Neural progenitor cell (in vitro differentiated cells): ENCODE measurements at regions not wholly inside any gene's neighbourhood (a gene's known extent, or its start where the extent isn't known, plus 50 kb on each side); places are given as distances from the start of the nearest gene placed in this dataset.
"Not testable (repeated sequence)": the region's sequence is repeated elsewhere in the genome, so short reads cannot be mapped to it uniquely, and the experiment has no call there.

ENCODE experiments used
- DNase-seq: peaks from one replicate; pipeline ENCODE4 v3.0.0-alpha.2; 2016; ENCODE audit warnings: low spot score
- H2AFZ ChIP-seq: fragments of 200-600 bp; sonication (generic); replicated peaks from 2 replicates; pipeline ENCODE4 v1.6.1; 2016; ENCODE audit warnings: antibody characterized with exemption
- H3F3A ChIP-seq: fragments of 200-600 bp; sonication (generic); 2 replicates; pipeline ENCODE4 v1.6.1; 2016; ENCODE audit warnings: antibody characterized with exemption, low read depth
- H3K27ac ChIP-seq: fragments of 200-600 bp; sonication (generic); 2 replicates; pipeline ENCODE4 v1.5.1; 2016; ENCODE audit warnings: mild to moderate bottlenecking
- H3K27me3 ChIP-seq: fragments of 200-600 bp; sonication (generic); 2 replicates; pipeline ENCODE4 v1.6.1; 2016; ENCODE audit warnings: mild to moderate bottlenecking, moderate library complexity
- H3K36me3 ChIP-seq: fragments of 200-600 bp; sonication (generic); 2 replicates; pipeline ENCODE4 v1.5.1; 2016
- H3K4me1 ChIP-seq: fragments of 200-600 bp; sonication (generic); 2 replicates; pipeline ENCODE4 v1.6.1; 2016; ENCODE audit warnings: mixed run types
- H3K4me2 ChIP-seq: fragments of 200-600 bp; sonication (generic); 2 replicates; pipeline ENCODE4 v1.6.1; 2016
- H3K4me3 ChIP-seq: fragments of 200-600 bp; sonication (generic); 2 replicates; pipeline ENCODE4 v1.5.1; 2016
- H3K79me2 ChIP-seq: fragments of 200-600 bp; sonication (generic); 2 replicates; pipeline ENCODE4 v1.6.1; 2016; ENCODE audit warnings: low read depth
- H3K9ac ChIP-seq: fragments of 200-600 bp; sonication (generic); 2 replicates; pipeline ENCODE4 v1.6.1; 2016
- H3K9me3 ChIP-seq: fragments of 200-600 bp; sonication (generic); 2 replicates; pipeline ENCODE4 v1.5.1; 2016; ENCODE audit warnings: low read depth
- H4K20me1 ChIP-seq: fragments of 200-600 bp; sonication (generic); 2 replicates; pipeline ENCODE4 v1.6.1; 2016; ENCODE audit warnings: low read depth
- H3K27ac Mint-ChIP-seq: 3 replicates; pipeline ENCODE4 v1.8.0; 2021; ENCODE audit warnings: mixed read lengths
- H3K27me3 Mint-ChIP-seq: 2 replicates; pipeline ENCODE4 v1.8.0; 2022; ENCODE audit warnings: low read depth, mild to moderate bottlenecking, inconsistent platforms, moderate library complexity, mixed read lengths; ENCODE audit not compliant: insufficient read depth
- H3K36me3 Mint-ChIP-seq: 3 replicates; pipeline ENCODE4 v1.8.0; 2021; ENCODE audit warnings: mixed read lengths
- H3K4me1 Mint-ChIP-seq: 3 replicates; pipeline ENCODE4 v1.8.0; 2021; ENCODE audit warnings: mixed read lengths
- H3K4me3 Mint-ChIP-seq: 3 replicates; pipeline ENCODE4 v1.8.0; 2021; ENCODE audit warnings: mild to moderate bottlenecking, moderate library complexity, mixed read lengths
- H3K9me3 Mint-ChIP-seq: 3 replicates; pipeline ENCODE4 v1.8.0; 2020; ENCODE audit warnings: mixed read lengths
- CTCF ChIP-seq: fragments of 200-600 bp; sonication (generic); IDR thresholded peaks from 2 replicates; pipeline ENCODE4 v1.5.1; 2017; ENCODE audit warnings: antibody characterized with exemption, mild to moderate bottlenecking
- EZH2 ChIP-seq: fragments of 200-600 bp; sonication (generic); IDR thresholded peaks from 2 replicates; pipeline ENCODE4 v1.6.1; 2017; ENCODE audit warnings: antibody characterized with exemption, mild to moderate bottlenecking, moderate library complexity
- EZH2phosphoT487 ChIP-seq: fragments of 200-600 bp; sonication (generic); IDR thresholded peaks from 2 replicates; pipeline ENCODE4 v1.6.1; 2017; ENCODE audit warnings: antibody characterized with exemption

GRCh38 chr5:104843822-104844221 is 1281.2 kb upstream of the NUDT12 start:
- Histone ChIP-seq H3K79me2 (no peaks in the 10 kb centered on the region), H3K4me3 (no peak overlapping the region), H3K27ac (no peak overlapping the region), H3K4me2 (no peak overlapping the region), H3K27me3 (no peaks in the 10 kb centered on the region), H3K36me3 (no peaks in the 10 kb centered on the region), H3K9ac (no peak overlapping the region), H3K4me1 (no peaks in the 10 kb centered on the region), H3F3A (no peaks in the 10 kb centered on the region), H3K9me3 (no peaks in the 10 kb centered on the region), H2AFZ (no peak overlapping the region), H4K20me1 (no peaks in the 10 kb centered on the region)
- H3K4me1 Mint-ChIP-seq: no peaks in the 10 kb centered on the region
- H3K4me3 Mint-ChIP-seq: no peak overlapping the region
- H3K27ac Mint-ChIP-seq: no peak overlapping the region
- TF ChIP-seq EZH2 (no peak), CTCF (no peak), EZH2phosphoT487 (no peak)
- no peaks in the 10 kb centered on the region for H3K9me3 Mint-ChIP-seq
- H3K36me3 Mint-ChIP-seq: no peaks in the 10 kb centered on the region
- DNase-seq: no peak
- H3K27me3 Mint-ChIP-seq: no peaks in the 10 kb centered on the region

- Histone ChIP-seq H2AFZ (no peak overlapping the region), H3K4me2 (no peak overlapping the region), H3K27ac (no peak overlapping the region), H4K20me1 (no peaks in the 10 kb centered on the region), H3K4me3 (no peak overlapping the region), H3F3A (no peaks in the 10 kb centered on the region), H3K9me3 (no peaks in the 10 kb centered on the region), H3K27me3 (no peaks in the 10 kb centered on the region), H3K9ac (no peak overlapping the region), H3K4me1 (no peaks in the 10 kb centered on the region), H3K36me3 (no peaks in the 10 kb centered on the region), H3K79me2 (no peaks in the 10 kb centered on the region)
- no peak for DNase-seq
- H3K27ac Mint-ChIP-seq: no peak overlapping the region
- H3K27me3 Mint-ChIP-seq: no peaks in the 10 kb centered on the region
- TF ChIP-seq EZH2: no peak
- H3K36me3 Mint-ChIP-seq: no peaks in the 10 kb centered on the region
- no peaks in the 10 kb centered on the region for H3K4me1 Mint-ChIP-seq
- no peaks in the 10 kb centered on the region for H3K9me3 Mint-ChIP-seq
- no peak overlapping the region for H3K4me3 Mint-ChIP-seq
Measured at GRCh38 chr5:104840284-104840683, 1277.7 kb upstream of the NUDT12 start.

DNA sequence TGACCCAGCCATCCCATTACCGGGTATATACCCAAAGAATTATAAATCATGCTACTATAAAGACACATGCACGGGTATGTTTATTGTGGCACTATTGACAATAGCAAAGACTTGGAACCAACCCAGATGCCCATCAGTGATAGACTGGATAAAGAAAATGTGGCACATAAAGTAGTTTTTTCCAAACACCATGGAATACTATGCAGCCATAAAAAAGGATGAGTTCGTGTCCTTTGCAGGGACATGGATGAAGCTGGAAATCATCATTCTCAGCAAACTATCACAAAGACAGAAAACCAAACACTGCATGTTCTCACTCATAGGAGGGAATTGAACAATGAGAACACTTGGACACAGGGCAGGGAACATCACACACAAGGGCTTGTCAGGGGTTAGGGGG is 1268.9 kb upstream of the NUDT12 start:
- H3K4me2 ChIP-seq, H3K27me3 ChIP-seq, H3K27ac Mint-ChIP-seq, H3K36me3 ChIP-seq, DNase-seq, H3K4me1 ChIP-seq, H3K27me3 Mint-ChIP-seq, H3K4me1 Mint-ChIP-seq, H3F3A ChIP-seq, H4K20me1 ChIP-seq, H3K4me3 ChIP-seq, H3K79me2 ChIP-seq, H2AFZ ChIP-seq, H3K9me3 Mint-ChIP-seq, H3K4me3 Mint-ChIP-seq, H3K36me3 Mint-ChIP-seq, H3K9ac ChIP-seq, H3K27ac ChIP-seq, H3K9me3 ChIP-seq: not testable (repeated sequence)

DNA sequence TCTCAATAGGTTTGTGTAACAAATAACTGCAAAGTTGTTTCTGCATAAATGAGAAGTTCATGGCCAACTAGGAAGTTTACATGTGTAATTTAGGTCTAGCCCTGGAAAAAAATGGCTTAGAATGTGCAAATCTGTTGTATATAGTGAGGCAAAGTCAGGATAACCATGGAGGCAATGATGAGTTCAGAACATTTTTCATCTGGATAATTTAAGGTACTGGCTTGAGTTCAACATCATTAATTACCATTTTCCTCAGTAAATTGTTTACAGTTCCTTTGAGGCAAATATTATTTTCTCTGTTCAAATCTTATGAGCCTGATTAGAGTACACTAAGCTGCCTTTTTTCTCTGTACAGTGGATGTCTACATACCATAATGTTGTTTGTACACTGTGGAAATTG is 1259.0 kb upstream of the NUDT12 start:
- no peak overlapping the region for H3K4me2 ChIP-seq
- H3K9me3 ChIP-seq: no peaks in the 10 kb centered on the region
- H4K20me1 ChIP-seq: no peaks in the 10 kb centered on the region
- H3K36me3 ChIP-seq: no peaks in the 10 kb centered on the region
- TF ChIP-seq EZH2phosphoT487 (no peak), EZH2 (no peak), CTCF (no peak)
- H3K4me1 ChIP-seq: no peaks in the 10 kb centered on the region
- no peak overlapping the region for H3K27ac ChIP-seq
- H3K4me3 ChIP-seq: no peak overlapping the region
- no peaks in the 10 kb centered on the region for H3K36me3 Mint-ChIP-seq
- H3K79me2 ChIP-seq: no peaks in the 10 kb centered on the region
- no peak overlapping the region for H3K9ac ChIP-seq
- no peak overlapping the region for H3K27ac Mint-ChIP-seq
- DNase-seq: no peak
- H3K4me3 Mint-ChIP-seq: no peak overlapping the region
- H3F3A ChIP-seq: no peaks in the 10 kb centered on the region
- H3K27me3 Mint-ChIP-seq: no peaks in the 10 kb centered on the region
- no peak overlapping the region for H2AFZ ChIP-seq
- H3K4me1 Mint-ChIP-seq: no peaks in the 10 kb centered on the region
- H3K27me3 ChIP-seq: no peaks in the 10 kb centered on the region
- H3K9me3 Mint-ChIP-seq: no peaks in the 10 kb centered on the region
